Neural cell (in vitro differentiated cells): ENCODE measurements at regions not wholly inside any gene's neighbourhood (a gene's known extent, or its start where the extent isn't known, plus 50 kb on each side); places are given as distances from the start of the nearest gene placed in this dataset.

ENCODE experiments used
- H2AFZ ChIP-seq: fragments of 200-600, 300-800 bp; sonication (generic), shearing (Covaris generic); 2 replicates; pipeline ENCODE4 v1.6.0; 2014; ENCODE audit warnings: low read depth, mild to moderate bottlenecking, antibody characterized with exemption, low read length, moderate library complexity
- H3F3A ChIP-seq: fragments of 200-600 bp; shearing (Covaris generic); 2 replicates; pipeline ENCODE4 v1.6.1; 2016; ENCODE audit warnings: mild to moderate bottlenecking, moderate library complexity, mixed read lengths, antibody characterized with exemption, low read length; ENCODE audit not compliant: insufficient read depth, poor library complexity, severe bottlenecking
- H3K27ac ChIP-seq: fragments of 200-600, 300-800 bp; sonication (generic), shearing (Covaris generic); 2 replicates; pipeline ENCODE4 v1.5.1; 2014; ENCODE audit warnings: mild to moderate bottlenecking, low read length, moderate library complexity
- H3K27me3 ChIP-seq: fragments of 300-800, 200-600 bp; sonication (generic), shearing (Covaris generic); 2 replicates; pipeline ENCODE4 v1.6.0; 2014; ENCODE audit warnings: mild to moderate bottlenecking, low read depth, low read length, moderate library complexity; ENCODE audit not compliant: insufficient read depth
- H3K36me3 ChIP-seq: fragments of 300-800, 200-600 bp; sonication (generic), shearing (Covaris generic); 2 replicates; pipeline ENCODE4 v1.5.1; 2014; ENCODE audit warnings: mild to moderate bottlenecking, antibody characterized with exemption, low read length, moderate library complexity; ENCODE audit not compliant: insufficient read depth
- H3K4me2 ChIP-seq: fragments of 300-800, 200-600 bp; sonication (generic), shearing (Covaris generic); 2 replicates; pipeline ENCODE4 v1.6.0; 2014; ENCODE audit warnings: mild to moderate bottlenecking, low read length
- H3K4me3 ChIP-seq: fragments of 300-800, 200-600 bp; sonication (generic), shearing (Covaris generic); 2 replicates; pipeline ENCODE4 v1.5.1; 2014; ENCODE audit warnings: mild to moderate bottlenecking, low read length, moderate library complexity
- H3K79me2 ChIP-seq: fragments of 200-600 bp; shearing (Covaris generic); replicated peaks from 2 replicates; pipeline ENCODE4 v1.6.0; 2014; ENCODE audit warnings: mild to moderate bottlenecking, low read length, moderate library complexity; ENCODE audit not compliant: insufficient read depth
- H3K9ac ChIP-seq: fragments of 300-800, 200-600 bp; sonication (generic), shearing (Covaris generic); 2 replicates; pipeline ENCODE4 v1.6.1; 2016; ENCODE audit warnings: mild to moderate bottlenecking, low read length, mixed read lengths
- H3K9me2 ChIP-seq: fragments of 200-600 bp; shearing (Covaris generic); 2 replicates; pipeline ENCODE4 v1.6.1; 2016; ENCODE audit warnings: mild to moderate bottlenecking, low read length, mixed read lengths; ENCODE audit not compliant: insufficient read depth
- H3K9me3 ChIP-seq: fragments of 200-600, 300-800 bp; sonication (generic), shearing (Covaris generic); 2 replicates; pipeline ENCODE4 v1.6.1; 2016; ENCODE audit warnings: mild to moderate bottlenecking, mixed run types, low read length, moderate library complexity, mixed read lengths
- H4K20me1 ChIP-seq: fragments of 200-600 bp; shearing (Covaris generic); 2 replicates; pipeline ENCODE4 v1.6.1; 2016; ENCODE audit warnings: mild to moderate bottlenecking, mixed run types; ENCODE audit not compliant: insufficient read depth
- EP300 ChIP-seq: fragments of 450-650 bp; conservative IDR thresholded peaks from 2 replicates; pipeline ENCODE4 v1.6.1; 2014; ENCODE audit warnings: antibody characterized with exemption, mild to moderate bottlenecking, moderate library complexity; ENCODE audit not compliant: poor library complexity, severe bottlenecking
- EZH2 ChIP-seq: fragments of 200-600, 300-800 bp; shearing (Covaris generic), sonication (generic); IDR thresholded peaks from 2 replicates; pipeline ENCODE4 v1.6.1; 2014; ENCODE audit warnings: antibody characterized with exemption, low read length, borderline replicate concordance, mild to moderate bottlenecking; ENCODE audit not compliant: insufficient read depth, poor library complexity, severe bottlenecking
- MXI1 ChIP-seq: fragments of 450-650 bp; conservative IDR thresholded peaks from 2 replicates; pipeline ENCODE4 v1.6.1; 2014; ENCODE audit warnings: antibody characterized with exemption, mild to moderate bottlenecking; ENCODE audit not compliant: poor library complexity, severe bottlenecking
- POLR2AphosphoS5 ChIP-seq: IDR thresholded peaks from 2 replicates; pipeline ENCODE4 v1.6.1; 2012
- RAD21 ChIP-seq: fragments of 450-650 bp; conservative IDR thresholded peaks from 2 replicates; pipeline ENCODE4 v1.6.1; 2014; ENCODE audit warnings: antibody characterized with exemption, mild to moderate bottlenecking, moderate library complexity
- SMC3 ChIP-seq: fragments of 450-650 bp; conservative IDR thresholded peaks from 2 replicates; pipeline ENCODE4 v1.6.1; 2014; ENCODE audit warnings: antibody characterized with exemption, mild to moderate bottlenecking, moderate library complexity; ENCODE audit not compliant: poor library complexity
- TAF1 ChIP-seq: IDR thresholded peaks from 2 replicates; pipeline ENCODE4 v1.6.1; 2012; ENCODE audit warnings: low read depth
- TF ChIP-seq, protein P1 (sequence below): fragments of 450-650 bp; IDR thresholded peaks from 2 replicates; pipeline ENCODE4 v1.5.1; 2014; ENCODE audit warnings: antibody characterized with exemption, mild to moderate bottlenecking, moderate library complexity; ENCODE audit not compliant: poor library complexity, severe bottlenecking
- TF ChIP-seq, protein P2 (sequence below): IDR thresholded peaks from 2 replicates; pipeline ENCODE4 v1.6.1; 2012; ENCODE audit warnings: borderline replicate concordance

DNA sequence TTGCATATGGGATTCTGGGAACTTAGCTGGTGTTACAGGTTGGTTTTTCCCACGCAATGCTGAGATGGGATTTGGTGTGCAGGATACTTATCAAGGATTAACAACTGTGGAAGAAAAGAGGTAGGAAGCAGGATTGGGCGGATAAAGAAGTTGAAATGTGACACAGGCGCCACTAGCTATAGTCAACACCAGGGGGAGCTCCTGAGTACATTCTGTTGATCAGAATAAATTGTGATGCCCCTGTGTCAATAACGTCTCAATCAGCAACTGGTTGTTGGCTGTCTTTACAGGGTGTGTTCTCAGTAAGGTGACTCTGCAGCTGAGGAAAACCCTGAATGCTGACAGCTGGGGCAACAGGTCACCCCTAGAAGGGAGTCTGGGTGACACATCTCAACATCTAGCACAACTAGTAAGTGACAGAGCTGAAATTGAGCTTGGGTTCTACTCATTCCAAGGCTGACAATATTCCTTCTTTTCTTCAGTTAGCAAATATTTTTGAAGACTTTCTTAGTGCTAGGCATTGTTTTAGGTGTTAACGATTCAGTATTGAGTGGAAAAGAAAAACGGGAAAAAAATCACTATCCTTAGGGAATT, 143.0 kb downstream of the ARL6IP6 start:
- TF ChIP-seq SMC3 = peak; percentile 50
- no peak for TF ChIP-seq EZH2
- TF ChIP-seq RAD21 = peak; percentile 37
- no peak for TF ChIP-seq POLR2AphosphoS5
- TF ChIP-seq, protein P1, sequence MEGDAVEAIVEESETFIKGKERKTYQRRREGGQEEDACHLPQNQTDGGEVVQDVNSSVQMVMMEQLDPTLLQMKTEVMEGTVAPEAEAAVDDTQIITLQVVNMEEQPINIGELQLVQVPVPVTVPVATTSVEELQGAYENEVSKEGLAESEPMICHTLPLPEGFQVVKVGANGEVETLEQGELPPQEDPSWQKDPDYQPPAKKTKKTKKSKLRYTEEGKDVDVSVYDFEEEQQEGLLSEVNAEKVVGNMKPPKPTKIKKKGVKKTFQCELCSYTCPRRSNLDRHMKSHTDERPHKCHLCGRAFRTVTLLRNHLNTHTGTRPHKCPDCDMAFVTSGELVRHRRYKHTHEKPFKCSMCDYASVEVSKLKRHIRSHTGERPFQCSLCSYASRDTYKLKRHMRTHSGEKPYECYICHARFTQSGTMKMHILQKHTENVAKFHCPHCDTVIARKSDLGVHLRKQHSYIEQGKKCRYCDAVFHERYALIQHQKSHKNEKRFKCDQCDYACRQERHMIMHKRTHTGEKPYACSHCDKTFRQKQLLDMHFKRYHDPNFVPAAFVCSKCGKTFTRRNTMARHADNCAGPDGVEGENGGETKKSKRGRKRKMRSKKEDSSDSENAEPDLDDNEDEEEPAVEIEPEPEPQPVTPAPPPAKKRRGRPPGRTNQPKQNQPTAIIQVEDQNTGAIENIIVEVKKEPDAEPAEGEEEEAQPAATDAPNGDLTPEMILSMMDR = peak; percentile 53
- Histone ChIP-seq H3F3A (no peaks in the 10 kb centered on the region), H3K4me3 (no peak overlapping the region), H3K9me3 (no peaks in the 10 kb centered on the region), H4K20me1 (no peaks in the 10 kb centered on the region), H3K36me3 (no peaks in the 10 kb centered on the region), H3K4me2 (no peak overlapping the region), H3K79me2 (no peaks in the 10 kb centered on the region), H3K9me2 (no peaks in the 10 kb centered on the region), H3K9ac (no peak overlapping the region), H3K27ac (no peak overlapping the region), H2AFZ (no peak overlapping the region), H3K27me3 (no peaks in the 10 kb centered on the region)

- no peak overlapping the region for H3K27ac ChIP-seq
- H3K79me2 ChIP-seq = no peaks in the 10 kb centered on the region
- TF ChIP-seq SMC3 = no peak
- TF ChIP-seq, protein P1 = no peak
- no peak for TF ChIP-seq POLR2AphosphoS5
- TF ChIP-seq, protein P2, sequence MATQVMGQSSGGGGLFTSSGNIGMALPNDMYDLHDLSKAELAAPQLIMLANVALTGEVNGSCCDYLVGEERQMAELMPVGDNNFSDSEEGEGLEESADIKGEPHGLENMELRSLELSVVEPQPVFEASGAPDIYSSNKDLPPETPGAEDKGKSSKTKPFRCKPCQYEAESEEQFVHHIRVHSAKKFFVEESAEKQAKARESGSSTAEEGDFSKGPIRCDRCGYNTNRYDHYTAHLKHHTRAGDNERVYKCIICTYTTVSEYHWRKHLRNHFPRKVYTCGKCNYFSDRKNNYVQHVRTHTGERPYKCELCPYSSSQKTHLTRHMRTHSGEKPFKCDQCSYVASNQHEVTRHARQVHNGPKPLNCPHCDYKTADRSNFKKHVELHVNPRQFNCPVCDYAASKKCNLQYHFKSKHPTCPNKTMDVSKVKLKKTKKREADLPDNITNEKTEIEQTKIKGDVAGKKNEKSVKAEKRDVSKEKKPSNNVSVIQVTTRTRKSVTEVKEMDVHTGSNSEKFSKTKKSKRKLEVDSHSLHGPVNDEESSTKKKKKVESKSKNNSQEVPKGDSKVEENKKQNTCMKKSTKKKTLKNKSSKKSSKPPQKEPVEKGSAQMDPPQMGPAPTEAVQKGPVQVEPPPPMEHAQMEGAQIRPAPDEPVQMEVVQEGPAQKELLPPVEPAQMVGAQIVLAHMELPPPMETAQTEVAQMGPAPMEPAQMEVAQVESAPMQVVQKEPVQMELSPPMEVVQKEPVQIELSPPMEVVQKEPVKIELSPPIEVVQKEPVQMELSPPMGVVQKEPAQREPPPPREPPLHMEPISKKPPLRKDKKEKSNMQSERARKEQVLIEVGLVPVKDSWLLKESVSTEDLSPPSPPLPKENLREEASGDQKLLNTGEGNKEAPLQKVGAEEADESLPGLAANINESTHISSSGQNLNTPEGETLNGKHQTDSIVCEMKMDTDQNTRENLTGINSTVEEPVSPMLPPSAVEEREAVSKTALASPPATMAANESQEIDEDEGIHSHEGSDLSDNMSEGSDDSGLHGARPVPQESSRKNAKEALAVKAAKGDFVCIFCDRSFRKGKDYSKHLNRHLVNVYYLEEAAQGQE = no peak
- no peak for TF ChIP-seq RAD21
- no peak for TF ChIP-seq EZH2
- no peak for TF ChIP-seq EP300
- TF ChIP-seq MXI1 = no peak
- no peak for TF ChIP-seq TAF1
- H3K36me3 ChIP-seq = no peaks in the 10 kb centered on the region
- no peaks in the 10 kb centered on the region for H3K9me3 ChIP-seq
- no peak overlapping the region for H2AFZ ChIP-seq
- no peak overlapping the region for H3K9ac ChIP-seq
- H3F3A ChIP-seq = no peaks in the 10 kb centered on the region
- H3K4me2 ChIP-seq = no peak overlapping the region
- H3K27me3 ChIP-seq = no peaks in the 10 kb centered on the region
- H4K20me1 ChIP-seq = no peaks in the 10 kb centered on the region
- H3K4me3 ChIP-seq = no peak overlapping the region
- no peaks in the 10 kb centered on the region for H3K9me2 ChIP-seq
Measured at GRCh38 chr2:152858594-152859265, 140.3 kb downstream of the ARL6IP6 start.
